ENCODE measurements at regions not wholly inside any gene's neighbourhood (a gene's known extent, or its start where the extent isn't known, plus 50 kb on each side); places are given as distances from the start of the nearest gene placed in this dataset.

DNA sequence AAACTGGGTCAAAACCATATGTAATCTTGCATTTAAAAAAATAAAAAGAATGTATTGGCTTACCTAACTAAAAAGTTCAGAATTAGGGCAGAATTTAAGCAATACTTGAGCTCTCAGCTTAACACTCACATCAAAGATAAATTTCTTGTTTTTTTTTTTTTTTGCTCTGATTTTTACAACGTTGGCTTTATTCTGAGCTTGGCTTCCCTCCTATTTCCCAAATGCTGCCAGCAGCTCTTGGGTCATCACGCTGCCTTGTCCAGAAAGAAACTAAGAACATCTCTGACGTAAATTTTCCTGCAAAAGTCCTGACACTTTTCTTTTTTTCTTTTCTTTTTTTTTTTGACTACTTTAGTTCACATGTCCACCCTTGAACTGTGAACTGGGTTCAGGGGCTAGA lies 150.6 kb upstream of the TGFBR2 start:
- H3K27ac ChIP-seq (ENCODE audit: low read depth, low read length) = no peak overlapping the region
- ChIA-PET CTCF (no interaction called here), POLR2A (no interaction called here)
- no peaks in the 10 kb centered on the region for H3K27me3 ChIP-seq (ENCODE audit: control insufficient read depth, insufficient read depth, low read length)
- no peaks in the 10 kb centered on the region for H3K9me3 ChIP-seq (ENCODE audit: control insufficient read depth, insufficient read depth, low read length)
- no peak overlapping the region for H3K4me3 ChIP-seq (ENCODE audit: low read depth, low read length)
- DNase-seq (ENCODE audit: low read depth, low spot score) = no peak
- TF ChIP-seq, protein P1, sequence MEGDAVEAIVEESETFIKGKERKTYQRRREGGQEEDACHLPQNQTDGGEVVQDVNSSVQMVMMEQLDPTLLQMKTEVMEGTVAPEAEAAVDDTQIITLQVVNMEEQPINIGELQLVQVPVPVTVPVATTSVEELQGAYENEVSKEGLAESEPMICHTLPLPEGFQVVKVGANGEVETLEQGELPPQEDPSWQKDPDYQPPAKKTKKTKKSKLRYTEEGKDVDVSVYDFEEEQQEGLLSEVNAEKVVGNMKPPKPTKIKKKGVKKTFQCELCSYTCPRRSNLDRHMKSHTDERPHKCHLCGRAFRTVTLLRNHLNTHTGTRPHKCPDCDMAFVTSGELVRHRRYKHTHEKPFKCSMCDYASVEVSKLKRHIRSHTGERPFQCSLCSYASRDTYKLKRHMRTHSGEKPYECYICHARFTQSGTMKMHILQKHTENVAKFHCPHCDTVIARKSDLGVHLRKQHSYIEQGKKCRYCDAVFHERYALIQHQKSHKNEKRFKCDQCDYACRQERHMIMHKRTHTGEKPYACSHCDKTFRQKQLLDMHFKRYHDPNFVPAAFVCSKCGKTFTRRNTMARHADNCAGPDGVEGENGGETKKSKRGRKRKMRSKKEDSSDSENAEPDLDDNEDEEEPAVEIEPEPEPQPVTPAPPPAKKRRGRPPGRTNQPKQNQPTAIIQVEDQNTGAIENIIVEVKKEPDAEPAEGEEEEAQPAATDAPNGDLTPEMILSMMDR (IDR thresholded peaks at IDR 0.05; ENCODE audit: low read depth, low read length) = no peak

DNA sequence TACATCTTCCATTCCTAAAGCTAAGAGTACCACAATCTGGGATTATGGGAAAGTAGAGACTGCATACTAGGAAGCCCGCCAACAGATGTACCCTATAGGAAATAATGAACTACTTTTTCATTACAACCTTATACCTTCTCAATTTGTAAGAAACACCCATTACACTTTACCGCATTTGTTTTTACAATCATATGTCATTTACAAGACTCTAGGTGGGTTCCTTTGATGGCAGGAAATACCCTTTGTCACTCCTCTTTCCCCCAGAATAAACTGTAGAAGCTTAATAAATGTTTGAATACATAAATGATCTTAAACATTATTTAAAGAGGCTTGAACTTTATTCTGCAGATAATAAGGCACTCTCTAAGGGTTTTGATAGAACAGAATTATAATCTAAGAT lies 150.1 kb upstream of the TGFBR2 start:
- ChIA-PET POLR2A (no interaction called here), CTCF (interaction anchor here (0.6 to 1.1 kb wide), 3 partner anchors 15 to 259 kb away, joined by 3 to 5 read pairs (median 5); no protein-coding TSS in a partner anchor)
- Histone ChIP-seq H3K4me3 (ENCODE audit: low read depth, low read length) (no peak overlapping the region), H3K9me3 (ENCODE audit: control insufficient read depth, insufficient read depth, low read length) (no peaks in the 10 kb centered on the region), H3K27ac (ENCODE audit: low read depth, low read length) (no peak overlapping the region), H3K27me3 (ENCODE audit: control insufficient read depth, insufficient read depth, low read length) (no peaks in the 10 kb centered on the region)
- TF ChIP-seq, protein P1 (IDR thresholded peaks at IDR 0.05; ENCODE audit: low read depth, low read length) = no peak
- no peak for DNase-seq (ENCODE audit: low read depth, low spot score)

DNA sequence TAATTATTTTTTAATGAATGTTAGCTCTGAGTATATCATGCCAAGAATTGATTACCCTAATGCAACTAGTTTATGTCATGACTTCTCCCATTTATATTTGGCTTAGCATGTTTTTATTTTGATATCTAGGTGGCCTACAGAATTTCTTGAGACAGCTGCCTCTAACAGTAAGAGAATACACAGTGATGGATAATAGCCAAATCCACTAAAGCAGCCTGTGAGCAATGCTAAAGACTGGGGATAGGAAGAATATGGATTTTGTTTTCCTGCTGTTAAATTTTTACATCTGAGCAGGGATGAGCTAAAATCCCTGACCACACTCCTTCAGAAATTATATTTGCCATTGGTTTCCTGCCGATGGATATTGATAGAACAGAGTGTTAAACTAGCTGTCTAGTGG lies 149.3 kb upstream of the TGFBR2 start:
- Histone ChIP-seq H3K27ac (ENCODE audit: low read depth, low read length) (no peak overlapping the region), H3K4me3 (ENCODE audit: low read depth, low read length) (no peak overlapping the region), H3K9me3 (ENCODE audit: control insufficient read depth, insufficient read depth, low read length) (no peaks in the 10 kb centered on the region), H3K27me3 (ENCODE audit: control insufficient read depth, insufficient read depth, low read length) (no peaks in the 10 kb centered on the region)
- ChIA-PET CTCF (interaction anchor here (0.9 to 1.1 kb wide), 2 partner anchors 15 to 20 kb away, joined by 3 to 5 read pairs; no protein-coding TSS in a partner anchor), POLR2A (no interaction called here)
- TF ChIP-seq, protein P1 (IDR thresholded peaks at IDR 0.05; ENCODE audit: low read depth, low read length) = no peak
- no peak for DNase-seq (ENCODE audit: low read depth, low spot score)

DNA sequence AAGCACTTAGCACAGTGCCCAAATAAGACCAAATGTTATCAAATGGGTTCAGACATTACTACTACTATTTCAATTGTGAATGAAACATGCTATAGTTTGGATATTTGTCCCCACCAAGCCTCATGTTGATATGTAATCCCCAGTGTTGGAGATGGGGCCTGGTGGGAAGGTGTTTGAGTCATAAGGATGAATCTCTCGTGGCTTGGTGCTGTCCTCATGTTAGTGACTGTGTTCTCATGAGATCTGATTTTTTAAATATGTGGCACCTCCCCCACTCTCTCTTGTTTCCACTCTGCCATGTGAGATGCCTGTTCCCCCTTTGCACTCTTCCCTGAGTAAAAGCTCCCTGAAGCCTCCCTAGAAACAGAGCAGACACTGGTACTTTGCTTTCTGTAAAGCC lies 148.7 kb upstream of the TGFBR2 start:
- no peak overlapping the region for H3K4me3 ChIP-seq (ENCODE audit: low read depth, low read length)
- no peak for DNase-seq (ENCODE audit: low read depth, low spot score)
- no peaks in the 10 kb centered on the region for H3K27me3 ChIP-seq (ENCODE audit: control insufficient read depth, insufficient read depth, low read length)
- no peak overlapping the region for H3K27ac ChIP-seq (ENCODE audit: low read depth, low read length)
- POLR2A ChIA-PET = no interaction called here
- CTCF ChIA-PET = no interaction called here
- no peaks in the 10 kb centered on the region for H3K9me3 ChIP-seq (ENCODE audit: control insufficient read depth, insufficient read depth, low read length)
- TF ChIP-seq, protein P1 (IDR thresholded peaks at IDR 0.05; ENCODE audit: low read depth, low read length) = no peak

DNA sequence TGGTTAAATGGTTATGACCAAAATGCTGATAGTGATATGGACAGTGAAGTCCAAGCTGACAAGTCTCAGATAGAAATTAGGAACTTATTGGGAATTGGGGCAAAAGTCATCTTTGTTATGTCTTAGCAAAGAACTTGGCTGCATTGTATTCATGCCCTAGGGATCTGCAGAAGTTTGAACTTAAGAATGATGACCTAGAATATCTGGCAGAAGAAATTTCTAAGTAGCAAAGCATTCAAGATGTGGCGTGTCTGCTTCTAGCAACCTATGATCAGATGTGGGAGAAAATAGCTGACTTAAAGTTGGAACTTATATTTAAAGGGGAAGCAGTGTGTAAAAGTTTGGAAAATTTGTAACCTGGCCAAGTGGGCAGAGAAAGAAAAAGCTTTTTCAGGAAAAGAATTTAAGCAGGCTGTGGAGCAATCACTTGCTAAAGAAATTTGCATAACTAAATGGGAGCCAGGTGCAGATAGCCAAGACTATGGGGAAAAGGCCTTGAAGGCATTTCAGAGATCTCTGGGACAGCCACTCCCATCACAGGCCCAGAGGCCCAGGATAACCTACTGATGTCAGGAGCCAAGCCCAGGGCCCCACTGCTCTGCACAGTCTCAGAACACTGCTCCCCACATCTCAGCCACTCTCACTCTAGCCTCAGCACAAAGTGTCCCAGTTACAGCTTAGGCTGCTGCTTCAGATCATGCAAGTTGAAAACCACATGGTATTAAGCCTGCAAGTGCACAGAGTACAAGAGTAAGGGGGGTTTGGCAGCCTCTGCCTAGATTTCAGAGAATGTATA lies 147.8 kb upstream of the TGFBR2 start:
- ChIA-PET POLR2A (no interaction called here), CTCF (no interaction called here)
- H3K9me3 ChIP-seq (ENCODE audit: control insufficient read depth, insufficient read depth, low read length) = no peaks in the 10 kb centered on the region
- no peak overlapping the region for H3K27ac ChIP-seq (ENCODE audit: low read depth, low read length)
- TF ChIP-seq, protein P1 (IDR thresholded peaks at IDR 0.05; ENCODE audit: low read depth, low read length) = no peak
- no peak overlapping the region for H3K4me3 ChIP-seq (ENCODE audit: low read depth, low read length)
- no peaks in the 10 kb centered on the region for H3K27me3 ChIP-seq (ENCODE audit: control insufficient read depth, insufficient read depth, low read length)
- no peak for DNase-seq (ENCODE audit: low read depth, low spot score)

Data from AG04450 (cell line).